H9 (cell line): ENCODE measurements at regions not wholly inside any gene's neighbourhood (a gene's known extent, or its start where the extent isn't known, plus 50 kb on each side); places are given as distances from the start of the nearest gene placed in this dataset.

Experiments used
- DNase-seq: peaks from one replicate; pipeline ENCODE4 v3.0.0-alpha.2; 2017
- H2AFZ ChIP-seq: one replicate; pipeline ENCODE4 v1.6.1; 2013; ENCODE audit warnings: mild to moderate bottlenecking, low read length, control low read depth, moderate library complexity
- H2AK5ac ChIP-seq: 2 replicates; pipeline ENCODE4 v1.6.1; 2013; ENCODE audit warnings: low read length, control low read depth, mixed read lengths; ENCODE audit not compliant: insufficient read length
- H2BK120ac ChIP-seq: one replicate; pipeline ENCODE4 v1.6.1; 2013; ENCODE audit warnings: low read depth, mild to moderate bottlenecking, low read length, control low read depth, inconsistent platforms; ENCODE audit not compliant: poor library complexity, severe bottlenecking
- H2BK12ac ChIP-seq: 2 replicates; pipeline ENCODE4 v1.6.1; 2013; ENCODE audit warnings: low read length, control low read depth, mixed read lengths, low read depth; ENCODE audit not compliant: insufficient read length
- H2BK15ac ChIP-seq: 2 replicates; pipeline ENCODE4 v1.6.1; 2013; ENCODE audit warnings: low read depth, low read length, control low read depth
- H2BK20ac ChIP-seq: one replicate; pipeline ENCODE4 v1.6.1; 2013; ENCODE audit warnings: low read depth, mild to moderate bottlenecking, low read length, control low read depth, inconsistent platforms; ENCODE audit not compliant: poor library complexity, severe bottlenecking
- H2BK5ac ChIP-seq: 2 replicates; pipeline ENCODE4 v1.6.1; 2013; ENCODE audit warnings: low read length, control low read depth, mixed read lengths; ENCODE audit not compliant: insufficient read length
- H3K14ac ChIP-seq: 2 replicates; pipeline ENCODE4 v1.6.1; 2013; ENCODE audit warnings: low read length, control low read depth; ENCODE audit not compliant: insufficient read depth
- H3K18ac ChIP-seq: 2 replicates; pipeline ENCODE4 v1.6.1; 2013; ENCODE audit warnings: low read depth, mild to moderate bottlenecking, mixed read lengths, low read length, control low read depth; ENCODE audit not compliant: insufficient read length
- H3K23ac ChIP-seq: 2 replicates; pipeline ENCODE4 v1.6.1; 2013; ENCODE audit warnings: low read length, control low read depth, mixed read lengths, low read depth; ENCODE audit not compliant: insufficient read length
- H3K23me2 ChIP-seq: 2 replicates; pipeline ENCODE4 v1.6.1; 2013; ENCODE audit warnings: low read depth, mild to moderate bottlenecking, mixed read lengths, low read length, control low read depth; ENCODE audit not compliant: insufficient read length, poor library complexity, severe bottlenecking
- H3K27ac ChIP-seq: 2 replicates; pipeline ENCODE4 v1.5.1; 2013; ENCODE audit warnings: low read length, control low read depth, mixed read lengths, low read depth; ENCODE audit not compliant: insufficient read length
- H3K27me3 ChIP-seq: 2 replicates; pipeline ENCODE4 v1.6.1; 2013; ENCODE audit warnings: low read length, control low read depth, inconsistent platforms; ENCODE audit not compliant: insufficient read depth
- H3K4ac ChIP-seq: 2 replicates; pipeline ENCODE4 v1.6.1; 2013; ENCODE audit warnings: low read depth, mild to moderate bottlenecking, control low read depth, inconsistent platforms, low read length, moderate library complexity
- H3K4me1 ChIP-seq: 2 replicates; pipeline ENCODE4 v1.6.1; 2013; ENCODE audit warnings: low read length, control low read depth, inconsistent platforms; ENCODE audit not compliant: insufficient read depth
- H3K4me2 ChIP-seq: 2 replicates; pipeline ENCODE4 v1.6.1; 2013; ENCODE audit warnings: low read length, control low read depth, mixed read lengths; ENCODE audit not compliant: insufficient read length, insufficient read depth
- H3K56ac ChIP-seq: 2 replicates; pipeline ENCODE4 v1.6.1; 2013; ENCODE audit warnings: low read depth, mild to moderate bottlenecking, mixed read lengths, low read length, control low read depth; ENCODE audit not compliant: insufficient read length
- H3K79me1 ChIP-seq: 2 replicates; pipeline ENCODE4 v1.6.1; 2013; ENCODE audit warnings: low read depth, mild to moderate bottlenecking, moderate library complexity, low read length, control low read depth, inconsistent platforms; ENCODE audit not compliant: insufficient read depth, poor library complexity, severe bottlenecking
- H3K79me2 ChIP-seq: 2 replicates; pipeline ENCODE4 v1.6.1; 2013; ENCODE audit warnings: low read length, control low read depth, inconsistent platforms; ENCODE audit not compliant: insufficient read depth
- H3K9ac ChIP-seq: 2 replicates; pipeline ENCODE4 v1.6.1; 2013; ENCODE audit warnings: low read length, control low read depth, mixed read lengths; ENCODE audit not compliant: insufficient read length; ENCODE audit errors: extremely low read depth
- H3K9me3 ChIP-seq: one replicate; pipeline ENCODE4 v1.6.1; 2013; ENCODE audit warnings: low read depth, low read length, inconsistent platforms; ENCODE audit not compliant: control insufficient read depth
- H3T11ph ChIP-seq: one replicate; pipeline ENCODE4 v1.6.1; 2013; ENCODE audit warnings: mild to moderate bottlenecking, low read length, control low read depth, inconsistent platforms
- H4K20me1 ChIP-seq: one replicate; pipeline ENCODE4 v1.6.1; 2013; ENCODE audit not compliant: control insufficient read depth, insufficient read length, insufficient read depth
- H4K5ac ChIP-seq: 2 replicates; pipeline ENCODE4 v1.6.1; 2013; ENCODE audit warnings: low read depth, mild to moderate bottlenecking, mixed read lengths, low read length, control low read depth; ENCODE audit not compliant: insufficient read length
- H4K8ac ChIP-seq: replicated peaks from 2 replicates; pipeline ENCODE4 v1.6.1; 2013; ENCODE audit warnings: low read length, control low read depth, mixed read lengths, low read depth; ENCODE audit not compliant: insufficient read length
- H4K91ac ChIP-seq: 2 replicates; pipeline ENCODE4 v1.6.1; 2013; ENCODE audit warnings: low read depth, mild to moderate bottlenecking, moderate library complexity, mixed read lengths, low read length, control low read depth; ENCODE audit not compliant: insufficient read length
- H3K27ac Mint-ChIP-seq, 3 experiments: 2 replicates in 2 of 3; 3 replicates in 1 of 3; pipeline ENCODE4 v1.8.0; 2020 to 2021; ENCODE audit warnings: mixed read lengths in 3 of 3, mild to moderate bottlenecking in 1 of 3, moderate library complexity in 1 of 3
- H3K27me3 Mint-ChIP-seq: 2 replicates; pipeline ENCODE4 v1.8.0; 2021; ENCODE audit warnings: low read depth, mild to moderate bottlenecking, moderate library complexity, mixed read lengths
- H3K36me3 Mint-ChIP-seq, 3 experiments: 2 replicates in 2 of 3; 3 replicates in 1 of 3; pipeline ENCODE4 v1.8.0; 2020 to 2021; ENCODE audit warnings: low read depth in 3 of 3, mixed read lengths in 3 of 3; ENCODE audit not compliant: insufficient read depth in 1 of 3
- H3K4me1 Mint-ChIP-seq, 2 experiments: 2 replicates each; pipeline ENCODE4 v1.8.0; 2020; ENCODE audit warnings: mixed read lengths in 2 of 2
- H3K4me3 Mint-ChIP-seq, 2 experiments: 2 replicates in 1 of 2; 3 replicates in 1 of 2; pipeline ENCODE4 v1.8.0; 2020 to 2021; ENCODE audit warnings: mild to moderate bottlenecking in 2 of 2, mixed read lengths in 2 of 2, moderate library complexity in 1 of 2
- H3K9me3 Mint-ChIP-seq, 2 experiments: 2 replicates in 1 of 2; 3 replicates in 1 of 2; pipeline ENCODE4 v1.8.0; 2020; ENCODE audit warnings: mild to moderate bottlenecking in 2 of 2, mixed read lengths in 2 of 2, moderate library complexity in 1 of 2
- CTCF ChIP-seq: fragments of 200-600 bp; sonication (generic); conservative IDR thresholded peaks from 3 replicates; pipeline ENCODE4 v1.8.0; 2021; ENCODE audit warnings: antibody characterized with exemption, mild to moderate bottlenecking
- WGBS: extraction: QIAGEN DNeasy Blood & Tissue Kit; methylation state at CpG from one replicate; pipeline ENCODE4 v1.1.7; 2013; ENCODE audit warnings: missing lambda C conversion rate, low lambda C conversion rate, mixed read lengths; ENCODE audit not compliant: insufficient read length; ENCODE audit errors: extremely low coverage; 5-methylcytosine and 5-hydroxymethylcytosine counted together

DNA sequence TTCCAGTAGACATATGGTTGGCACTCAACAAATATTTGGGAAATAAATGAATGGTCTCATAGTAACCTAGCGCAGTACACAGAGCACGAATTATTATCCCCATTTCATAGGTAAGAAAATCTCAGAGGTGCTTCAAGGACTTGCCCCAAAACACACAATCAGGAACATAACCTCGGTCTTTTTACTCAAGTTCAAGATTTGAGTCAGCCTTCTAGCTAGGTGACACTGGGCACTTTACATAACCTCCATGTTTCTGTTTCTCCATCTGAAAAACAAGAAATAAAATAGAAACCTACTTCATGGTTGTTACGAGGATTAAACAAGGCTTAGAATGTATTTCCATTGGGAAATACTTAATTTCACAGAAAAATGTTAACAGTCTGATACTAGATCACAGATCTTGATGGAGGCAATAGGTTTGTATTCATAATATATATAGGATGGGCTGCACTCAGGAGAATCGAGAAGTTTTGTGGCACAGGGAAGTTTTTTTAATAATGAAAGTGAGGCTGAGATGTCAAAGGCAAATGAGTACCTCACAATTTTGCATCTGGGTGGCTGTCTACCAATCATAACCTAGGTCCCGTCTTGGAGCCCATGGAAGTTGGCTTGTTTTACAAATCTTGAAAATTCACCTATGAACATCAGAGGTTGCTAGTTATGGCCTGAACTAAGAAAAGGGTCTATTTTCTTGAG lies 147.4 kb upstream of the ZC3H12C start:
- Mint-ChIP-seq H3K9me3 (peaks cover 6 to 14% of the 10 kb centered on the region in 2 experiments; a peak in 4 of 5 replicates), H3K4me3 (no peak overlapping the region), H3K27ac (no peak overlapping the region), H3K27me3 (no peaks in the 10 kb centered on the region), H3K4me1 (peaks cover 2 to 4% of the 10 kb centered on the region in 2 experiments), H3K36me3 (peaks cover 0 to 4% (median 0%) of the 10 kb centered on the region in 3 experiments; a peak in 1 of 7 replicates)
- Histone ChIP-seq H3K23ac (no peak overlapping the region), H3K4me1 (no peaks in the 10 kb centered on the region), H4K20me1 (no peaks in the 10 kb centered on the region), H4K8ac (no peak overlapping the region), H2BK5ac (no peak overlapping the region), H2AK5ac (no peak overlapping the region), H2BK12ac (no peak overlapping the region), H3K14ac (no peak overlapping the region), H3K4me2 (no peak overlapping the region), H2BK120ac (no peak overlapping the region), H2BK20ac (no peak overlapping the region), H3K56ac (no peak overlapping the region), H2AFZ (no peak overlapping the region), H3K27me3 (no peaks in the 10 kb centered on the region), H3K27ac (no peak overlapping the region), H3T11ph (no peak overlapping the region), H2BK15ac (no peak overlapping the region), H3K9me3 (no peaks in the 10 kb centered on the region), H3K23me2 (no peaks in the 10 kb centered on the region), H4K91ac (no peak overlapping the region), H3K9ac (no peak overlapping the region), H3K79me1 (no peaks in the 10 kb centered on the region), H3K18ac (no peak overlapping the region), H4K5ac (no peak overlapping the region), H3K79me2 (no peaks in the 10 kb centered on the region), H3K4ac (no peak overlapping the region)
- TF ChIP-seq CTCF: no peak
- WGBS: no CpG with 5 or more reads among the region's 6 CpGs
- no peak for DNase-seq
